Naive thymus-derived CD4-positive, alpha-beta T cell (primary cell): ENCODE measurements at regions not wholly inside any gene's neighbourhood (a gene's known extent, or its start where the extent isn't known, plus 50 kb on each side); places are given as distances from the start of the nearest gene placed in this dataset.

Source experiments
- ATAC-seq: fragments of 150-1000 bp; cut with Tn5 transposase; 2 replicates; pipeline ENCODE4 v1.10.0; 2021; ENCODE audit warnings: mild to moderate bottlenecking, moderate library complexity
- CTCF ChIA-PET: fragments of 350-600 bp; sonication (Branson Sonifier 250); formaldehyde crosslinking; loops from one replicate; lab custom pipeline; 2021; ENCODE audit warnings: antibody characterized with exemption; lab: Charles Lee
- POLR2A ChIA-PET: fragments of 350-600 bp; sonication (Branson Sonifier 250); formaldehyde crosslinking; loops from one replicate; lab custom pipeline; 2021; ENCODE audit warnings: antibody characterized with exemption, inconsistent platforms; lab: Charles Lee
- DNase-seq, 9 donors: peaks; one replicate each; pipeline versions ENCODE4 v3.0.0 to v3.0.0-alpha.2; 2020 to 2022; ENCODE audit warnings: mixed read lengths in 1 of 9
- H3K27ac ChIP-seq: one replicate; pipeline ENCODE4 v1.7.0; 2013; ENCODE audit warnings: mild to moderate bottlenecking, low read depth, low read length, moderate library complexity
- H3K27me3 ChIP-seq, 2 donors: one replicate each; pipeline ENCODE4 v1.7.0; 2013; ENCODE audit warnings: low read length in 2 of 2, mild to moderate bottlenecking in 2 of 2, moderate library complexity in 2 of 2; ENCODE audit not compliant: control insufficient read depth in 2 of 2, insufficient read depth in 2 of 2
- H3K36me3 ChIP-seq, 3 experiments: 1 replicate in 2 of 3; 2 replicates in 1 of 3; pipeline ENCODE4 v1.7.0; 2013; ENCODE audit warnings: low read length in 3 of 3, mild to moderate bottlenecking in 3 of 3, moderate library complexity in 1 of 3; ENCODE audit not compliant: insufficient read depth in 3 of 3, control insufficient read depth in 2 of 3
- H3K4me1 ChIP-seq, 2 donors: one replicate each; pipeline ENCODE4 v1.7.0; 2013; ENCODE audit warnings: low read length in 2 of 2, mild to moderate bottlenecking in 2 of 2, moderate library complexity in 1 of 2; ENCODE audit not compliant: control insufficient read depth in 2 of 2, insufficient read depth in 2 of 2
- H3K4me3 ChIP-seq: 2 replicates; pipeline ENCODE4 v1.7.0; 2013; ENCODE audit warnings: mild to moderate bottlenecking, low read length
- H3K9me3 ChIP-seq, 3 experiments: 1 replicate in 2 of 3; 2 replicates in 1 of 3; pipeline ENCODE4 v1.7.0; 2013; ENCODE audit warnings: low read length in 3 of 3; ENCODE audit not compliant: control insufficient read depth in 2 of 3
- H3K27ac Mint-ChIP-seq, 9 donors: one replicate each; pipeline ENCODE4 v1.8.0; 2020 to 2022; ENCODE audit warnings: mixed read lengths in 9 of 9, mild to moderate bottlenecking in 8 of 9, moderate library complexity in 5 of 9, inconsistent platforms in 2 of 9
- H3K27me3 Mint-ChIP-seq, 5 donors: one replicate each; pipeline ENCODE4 v1.8.0; 2021 to 2022; ENCODE audit warnings: mixed read lengths in 5 of 5, mild to moderate bottlenecking in 1 of 5
- H3K36me3 Mint-ChIP-seq, 5 donors: one replicate each; pipeline ENCODE4 v1.8.0; 2020 to 2022; ENCODE audit warnings: mixed read lengths in 5 of 5, mild to moderate bottlenecking in 3 of 5, inconsistent platforms in 1 of 5
- H3K4me1 Mint-ChIP-seq, 7 donors: one replicate each; pipeline ENCODE4 v1.8.0; 2020 to 2022; ENCODE audit warnings: mixed read lengths in 7 of 7, mild to moderate bottlenecking in 3 of 7, inconsistent platforms in 1 of 7
- H3K4me3 Mint-ChIP-seq, 10 donors: one replicate each; pipeline ENCODE4 v1.8.0; 2020 to 2022; ENCODE audit warnings: mild to moderate bottlenecking in 10 of 10, mixed read lengths in 10 of 10, moderate library complexity in 6 of 10, inconsistent platforms in 2 of 10
- H3K9me3 Mint-ChIP-seq, 11 donors: one replicate each; pipeline ENCODE4 v1.8.0; 2020 to 2022; ENCODE audit warnings: mixed read lengths in 11 of 11, mild to moderate bottlenecking in 4 of 11, inconsistent platforms in 1 of 11, moderate library complexity in 1 of 11
- intact Hi-C, 2 donors: fragments of 100-400 bp; cut with micrococcal nuclease; formaldehyde crosslinking; loops; one replicate each; pipeline ENCODE4 v1.15.1; 2023

DNA sequence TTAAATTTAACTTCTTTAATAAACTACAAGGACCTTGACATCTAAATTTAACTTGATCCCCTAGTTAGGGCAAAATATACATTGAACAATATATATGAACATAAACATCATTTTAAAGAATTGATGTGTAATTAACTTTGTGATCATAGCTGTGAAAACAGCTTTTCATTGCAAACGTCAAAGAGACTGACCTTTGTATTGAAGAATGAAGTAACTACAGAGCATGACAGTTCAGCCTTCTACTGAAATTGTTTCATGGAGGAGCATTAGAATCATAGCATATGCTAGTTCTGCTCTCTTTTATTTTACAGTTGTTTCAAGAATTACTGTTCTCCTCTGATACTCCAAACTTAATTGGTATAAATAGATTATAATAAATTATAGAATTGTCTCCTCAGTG, 123.4 kb upstream of the PRR20A start:
- POLR2A ChIA-PET: no interaction called here

GRCh38 chr13:57018915-57019314, 121.8 kb upstream of the PRR20A start:
- intact Hi-C loops: no loop called here
- H3K27me3 Mint-ChIP-seq: no peaks in the 10 kb centered on the region
- no peaks in the 10 kb centered on the region for H3K36me3 ChIP-seq
- H3K4me3 Mint-ChIP-seq: no peak overlapping the region
- no peak overlapping the region for H3K27ac ChIP-seq
- H3K4me3 ChIP-seq: no peak overlapping the region
- CTCF ChIA-PET: no interaction called here
- H3K27me3 ChIP-seq: no peaks in the 10 kb centered on the region
- H3K4me1 ChIP-seq: no peaks in the 10 kb centered on the region
- no peak overlapping the region for H3K27ac Mint-ChIP-seq
- no peaks in the 10 kb centered on the region for H3K4me1 Mint-ChIP-seq
- ATAC-seq (no peak), DNase-seq (no peak)
- H3K9me3 Mint-ChIP-seq: peaks cover 2 to 26% (median 15%) of the 10 kb centered on the region in 11 donors
- POLR2A ChIA-PET: no interaction called here
- H3K9me3 ChIP-seq: peaks cover 0 to 10% (median 0%) of the 10 kb centered on the region in 3 experiments
- no peaks in the 10 kb centered on the region for H3K36me3 Mint-ChIP-seq

More for the DNA sequence above, 123.4 kb upstream of the PRR20A start:
- Mint-ChIP-seq H3K4me3 (no peak overlapping the region), H3K4me1 (no peaks in the 10 kb centered on the region), H3K27ac (no peak overlapping the region), H3K36me3 (no peaks in the 10 kb centered on the region), H3K27me3 (no peaks in the 10 kb centered on the region), H3K9me3 (peaks cover 0 to 26% (median 13%) of the 10 kb centered on the region in 11 donors)
- Histone ChIP-seq H3K27me3 (no peaks in the 10 kb centered on the region), H3K4me1 (no peaks in the 10 kb centered on the region), H3K9me3 (peaks cover 0 to 5% (median 0%) of the 10 kb centered on the region in 3 experiments), H3K36me3 (no peaks in the 10 kb centered on the region), H3K4me3 (no peak overlapping the region), H3K27ac (no peak overlapping the region)
- no peak for DNase-seq
- CTCF ChIA-PET: interaction anchor here (1.0 kb wide), 1 partner anchor 18 kb away, joined by 3 read pairs; no protein-coding TSS in a partner anchor
- intact Hi-C loops: no loop called here
- ATAC-seq: no peak

- Mint-ChIP-seq H3K9me3 (peaks cover 0 to 36% (median 13%) of the 10 kb centered on the region in 11 donors), H3K4me1 (no peaks in the 10 kb centered on the region), H3K27me3 (no peaks in the 10 kb centered on the region), H3K36me3 (no peaks in the 10 kb centered on the region), H3K27ac (no peak overlapping the region), H3K4me3 (no peak overlapping the region)
- ATAC-seq (no peak), DNase-seq (no peak)
- Histone ChIP-seq H3K27ac (no peak overlapping the region), H3K4me1 (no peaks in the 10 kb centered on the region), H3K9me3 (no peaks in the 10 kb centered on the region), H3K4me3 (no peak overlapping the region), H3K27me3 (no peaks in the 10 kb centered on the region), H3K36me3 (no peaks in the 10 kb centered on the region)
- ChIA-PET POLR2A (no interaction called here), CTCF (no interaction called here)
- intact Hi-C loops: no loop called here
Measured at GRCh38 chr13:57030671-57031070, 110.0 kb upstream of the PRR20A start.

DNA sequence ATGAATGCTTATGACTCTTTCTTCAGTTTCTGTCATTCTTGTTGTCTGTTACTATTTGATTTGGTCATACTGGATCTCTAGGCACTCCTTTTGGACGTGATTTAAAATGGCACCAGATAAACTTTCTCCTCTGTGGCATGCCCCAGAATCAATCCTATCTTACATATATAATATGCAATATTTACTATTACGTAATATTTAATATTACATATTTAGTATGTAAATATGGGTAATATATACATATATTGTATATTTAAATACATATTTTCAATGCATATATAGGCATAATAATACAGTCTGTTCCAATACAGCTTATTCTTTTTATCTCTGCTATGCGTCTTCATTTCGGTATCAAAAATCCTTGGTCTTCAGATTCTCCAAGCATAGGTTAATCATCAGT, 104.4 kb upstream of the PRR20A start:
- no peaks in the 10 kb centered on the region for H3K36me3 ChIP-seq
- no peaks in the 10 kb centered on the region for H3K27me3 ChIP-seq
- H3K9me3 Mint-ChIP-seq: peaks cover 0 to 18% (median 3%) of the 10 kb centered on the region in 11 donors
- no peaks in the 10 kb centered on the region for H3K36me3 Mint-ChIP-seq
- no peak overlapping the region for H3K27ac Mint-ChIP-seq
- H3K27ac ChIP-seq: no peak overlapping the region
- no peaks in the 10 kb centered on the region for H3K4me1 ChIP-seq
- H3K9me3 ChIP-seq: no peaks in the 10 kb centered on the region
- intact Hi-C loops: no loop called here
- no peak for ATAC-seq
- ChIA-PET CTCF (no interaction called here), POLR2A (no interaction called here)
- H3K27me3 Mint-ChIP-seq: no peaks in the 10 kb centered on the region
- H3K4me1 Mint-ChIP-seq: no peaks in the 10 kb centered on the region
- no peak overlapping the region for H3K4me3 Mint-ChIP-seq
- no peak for DNase-seq
- no peak overlapping the region for H3K4me3 ChIP-seq

DNA sequence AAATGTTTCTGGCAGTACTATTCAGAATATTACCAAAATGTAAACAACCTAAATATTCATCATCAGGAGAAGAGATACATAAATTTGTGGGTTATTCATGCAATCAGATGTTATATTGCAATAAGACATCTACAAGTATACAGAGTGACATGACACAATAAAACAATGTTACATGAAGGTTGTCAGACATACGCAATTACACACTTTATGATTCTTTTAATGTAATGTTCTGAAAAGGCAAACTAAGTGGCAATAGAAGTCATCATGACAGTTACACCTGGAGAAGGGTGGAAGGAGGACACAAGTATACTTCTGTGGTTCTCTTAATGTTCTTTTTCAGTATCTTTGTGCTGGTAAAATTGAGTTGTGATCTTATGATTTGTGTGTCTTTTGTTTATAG, 95.8 kb upstream of the PRR20A start:
- H3K36me3 Mint-ChIP-seq: no peaks in the 10 kb centered on the region
- intact Hi-C loops: no loop called here
- POLR2A ChIA-PET: no interaction called here
- ATAC-seq: no peak
- no peak for DNase-seq
- no peaks in the 10 kb centered on the region for H3K27me3 ChIP-seq
- no peak overlapping the region for H3K4me3 ChIP-seq
- no peaks in the 10 kb centered on the region for H3K36me3 ChIP-seq
- no peaks in the 10 kb centered on the region for H3K27me3 Mint-ChIP-seq
- H3K9me3 ChIP-seq: peaks cover 0 to 7% (median 0%) of the 10 kb centered on the region in 3 experiments
- CTCF ChIA-PET: no interaction called here
- H3K9me3 Mint-ChIP-seq: peaks cover 0 to 33% (median 13%) of the 10 kb centered on the region in 11 donors
- no peaks in the 10 kb centered on the region for H3K4me1 Mint-ChIP-seq
- H3K27ac Mint-ChIP-seq: no peak overlapping the region
- no peak overlapping the region for H3K27ac ChIP-seq
- no peaks in the 10 kb centered on the region for H3K4me1 ChIP-seq
- no peak overlapping the region for H3K4me3 Mint-ChIP-seq

GRCh38 chr13:57045826-57046546, 94.7 kb upstream of the PRR20A start:
- Mint-ChIP-seq H3K27me3 (no peaks in the 10 kb centered on the region), H3K9me3 (peaks cover 0 to 44% (median 15%) of the 10 kb centered on the region in 11 donors), H3K4me3 (no peak overlapping the region), H3K4me1 (no peaks in the 10 kb centered on the region), H3K27ac (no peak overlapping the region), H3K36me3 (no peaks in the 10 kb centered on the region)
- ATAC-seq (no peak), DNase-seq (no peak)
- CTCF ChIA-PET: no interaction called here
- Histone ChIP-seq H3K4me1 (no peaks in the 10 kb centered on the region), H3K27ac (no peak overlapping the region), H3K9me3 (peaks cover 0 to 7% (median 0%) of the 10 kb centered on the region in 3 experiments), H3K27me3 (no peaks in the 10 kb centered on the region), H3K36me3 (no peaks in the 10 kb centered on the region), H3K4me3 (no peak overlapping the region)
- intact Hi-C loops: no loop called here
- POLR2A ChIA-PET: no interaction called here

DNA sequence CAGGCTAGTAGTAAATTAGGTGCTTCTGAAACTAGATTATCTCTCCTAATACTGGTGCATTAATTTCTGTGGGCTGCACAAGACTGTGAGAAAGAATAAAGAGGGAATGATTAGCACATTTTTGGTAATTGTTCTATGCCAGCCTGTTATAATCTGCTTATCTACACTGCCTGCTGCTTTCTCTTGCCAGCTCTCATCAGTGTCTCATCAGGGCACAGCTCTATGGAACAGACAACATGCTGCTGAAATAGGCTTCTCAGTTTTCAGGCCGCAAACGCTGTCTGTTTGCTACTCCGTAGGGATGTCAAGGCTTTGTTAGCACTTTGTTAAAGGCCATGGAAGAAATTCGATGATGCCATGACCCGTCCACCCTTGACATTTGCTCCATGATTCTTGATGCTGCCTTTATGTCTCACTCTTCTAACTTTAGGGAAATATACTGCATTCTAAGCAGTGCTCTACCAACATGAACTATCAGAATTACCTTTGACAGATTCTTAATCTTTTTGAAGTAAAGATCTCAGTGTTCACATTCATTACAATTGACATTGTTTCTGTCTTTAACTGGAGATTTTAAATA, 84.0 kb upstream of the PRR20A start:
- peaks cover 0 to 24% (median 6%) of the 10 kb centered on the region in 11 donors for H3K9me3 Mint-ChIP-seq
- H3K4me1 ChIP-seq: no peaks in the 10 kb centered on the region
- no peaks in the 10 kb centered on the region for H3K4me1 Mint-ChIP-seq
- H3K27me3 ChIP-seq: no peaks in the 10 kb centered on the region
- no peaks in the 10 kb centered on the region for H3K27me3 Mint-ChIP-seq
- DNase-seq (no peak), ATAC-seq (no peak)
- H3K36me3 ChIP-seq: no peaks in the 10 kb centered on the region
- H3K4me3 Mint-ChIP-seq: no peak overlapping the region
- CTCF ChIA-PET: no interaction called here
- H3K27ac Mint-ChIP-seq: no peak overlapping the region
- POLR2A ChIA-PET: no interaction called here
- no peaks in the 10 kb centered on the region for H3K9me3 ChIP-seq
- intact Hi-C loops: no loop called here
- no peaks in the 10 kb centered on the region for H3K36me3 Mint-ChIP-seq
- H3K4me3 ChIP-seq: no peak overlapping the region
- no peak overlapping the region for H3K27ac ChIP-seq
